ENCODE measurements at regions not wholly inside any gene's neighbourhood (a gene's known extent, or its start where the extent isn't known, plus 50 kb on each side); places are given as distances from the start of the nearest gene placed in this dataset.

DNA sequence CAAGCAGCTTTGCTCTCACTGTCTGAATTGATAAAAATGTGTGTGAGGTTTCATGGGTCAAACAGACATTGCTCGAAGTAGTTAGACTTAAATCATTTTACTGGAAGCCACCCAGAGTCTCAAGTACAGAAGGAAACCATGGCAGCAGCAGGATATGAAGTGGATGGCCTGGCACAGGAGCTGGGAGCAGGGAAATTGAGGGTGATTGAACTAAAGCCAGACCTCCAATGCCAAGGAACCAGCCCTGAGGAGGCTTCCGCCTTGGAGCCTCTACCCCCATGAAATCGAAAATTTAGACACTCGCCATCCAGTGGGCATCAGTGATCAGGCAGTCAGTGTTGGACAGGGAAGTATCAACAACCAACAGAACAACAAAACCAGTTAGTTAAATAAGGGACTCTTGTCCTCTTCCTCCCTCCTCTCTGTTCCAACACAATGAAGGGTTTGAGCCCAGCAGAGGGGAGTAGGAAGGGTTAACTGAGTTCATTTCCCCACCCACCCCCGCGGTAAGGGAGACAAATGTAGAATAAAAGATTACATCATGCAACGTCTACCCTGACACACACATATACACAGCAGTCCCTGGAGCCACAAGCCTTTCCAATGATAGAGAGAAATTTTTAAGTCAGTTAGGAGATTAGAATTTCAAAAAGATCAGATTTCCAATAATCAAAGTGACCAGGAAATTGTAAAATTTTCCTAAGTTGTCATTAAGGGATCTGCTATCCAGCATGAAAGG is 156.3 kb downstream of the SLC16A9 start:
- TF ChIP-seq, protein P1, sequence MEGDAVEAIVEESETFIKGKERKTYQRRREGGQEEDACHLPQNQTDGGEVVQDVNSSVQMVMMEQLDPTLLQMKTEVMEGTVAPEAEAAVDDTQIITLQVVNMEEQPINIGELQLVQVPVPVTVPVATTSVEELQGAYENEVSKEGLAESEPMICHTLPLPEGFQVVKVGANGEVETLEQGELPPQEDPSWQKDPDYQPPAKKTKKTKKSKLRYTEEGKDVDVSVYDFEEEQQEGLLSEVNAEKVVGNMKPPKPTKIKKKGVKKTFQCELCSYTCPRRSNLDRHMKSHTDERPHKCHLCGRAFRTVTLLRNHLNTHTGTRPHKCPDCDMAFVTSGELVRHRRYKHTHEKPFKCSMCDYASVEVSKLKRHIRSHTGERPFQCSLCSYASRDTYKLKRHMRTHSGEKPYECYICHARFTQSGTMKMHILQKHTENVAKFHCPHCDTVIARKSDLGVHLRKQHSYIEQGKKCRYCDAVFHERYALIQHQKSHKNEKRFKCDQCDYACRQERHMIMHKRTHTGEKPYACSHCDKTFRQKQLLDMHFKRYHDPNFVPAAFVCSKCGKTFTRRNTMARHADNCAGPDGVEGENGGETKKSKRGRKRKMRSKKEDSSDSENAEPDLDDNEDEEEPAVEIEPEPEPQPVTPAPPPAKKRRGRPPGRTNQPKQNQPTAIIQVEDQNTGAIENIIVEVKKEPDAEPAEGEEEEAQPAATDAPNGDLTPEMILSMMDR (conservative IDR thresholded peaks at IDR 0.05; ENCODE audit: low read depth, low read length), result no peak
- no peak for TF ChIP-seq EZH2 (IDR thresholded peaks at IDR 0.05; ENCODE audit: low read length, unreplicated experiment)
- no peak for TF ChIP-seq EZH2phosphoT487 (IDR thresholded peaks at IDR 0.05; ENCODE audit: borderline replicate concordance, low read length)
